KOPT-K1 (cell line): ENCODE measurements at regions not wholly inside any gene's neighbourhood (a gene's known extent, or its start where the extent isn't known, plus 50 kb on each side); places are given as distances from the start of the nearest gene placed in this dataset.

Experiments
- H3K27ac ChIP-seq: fragments of 200-600 bp; sonication (generic); 2 replicates; pipeline ENCODE4 v1.5.1; 2016; ENCODE audit warnings: antibody characterized with exemption, mild to moderate bottlenecking, low read depth, low read length; ENCODE audit not compliant: poor library complexity, severe bottlenecking
- H3K36me3 ChIP-seq: fragments of 200-600 bp; sonication (generic); 2 replicates; pipeline ENCODE4 v1.5.1; 2017; ENCODE audit warnings: antibody characterized with exemption, mild to moderate bottlenecking, low read length, moderate library complexity; ENCODE audit not compliant: insufficient read depth
- H3K9me3 ChIP-seq: fragments of 200-600 bp; sonication (generic); 2 replicates; pipeline ENCODE4 v1.5.1; 2017; ENCODE audit warnings: antibody characterized with exemption, low read length, mild to moderate bottlenecking; ENCODE audit not compliant: insufficient read depth, poor library complexity, severe bottlenecking

- H3K27ac ChIP-seq, result no peak overlapping the region
These were observed 833.2 kb upstream of the SALL3 start for GRCh38 chr18:78146136-78147085.

GRCh38 chr18:78150590-78150989, 829.0 kb upstream of the SALL3 start:
- Histone ChIP-seq H3K27ac (no peak overlapping the region), H3K9me3 (no peaks in the 10 kb centered on the region), H3K36me3 (no peaks in the 10 kb centered on the region)

More at GRCh38 chr18:78146136-78147085, 833.2 kb upstream of the SALL3 start:
- Histone ChIP-seq H3K9me3 (no peaks in the 10 kb centered on the region), H3K36me3 (no peaks in the 10 kb centered on the region)

GRCh38 chr18:78151234-78151633, 828.4 kb upstream of the SALL3 start:
- Histone ChIP-seq H3K36me3 (no peaks in the 10 kb centered on the region), H3K9me3 (no peaks in the 10 kb centered on the region), H3K27ac (no peak overlapping the region)

DNA sequence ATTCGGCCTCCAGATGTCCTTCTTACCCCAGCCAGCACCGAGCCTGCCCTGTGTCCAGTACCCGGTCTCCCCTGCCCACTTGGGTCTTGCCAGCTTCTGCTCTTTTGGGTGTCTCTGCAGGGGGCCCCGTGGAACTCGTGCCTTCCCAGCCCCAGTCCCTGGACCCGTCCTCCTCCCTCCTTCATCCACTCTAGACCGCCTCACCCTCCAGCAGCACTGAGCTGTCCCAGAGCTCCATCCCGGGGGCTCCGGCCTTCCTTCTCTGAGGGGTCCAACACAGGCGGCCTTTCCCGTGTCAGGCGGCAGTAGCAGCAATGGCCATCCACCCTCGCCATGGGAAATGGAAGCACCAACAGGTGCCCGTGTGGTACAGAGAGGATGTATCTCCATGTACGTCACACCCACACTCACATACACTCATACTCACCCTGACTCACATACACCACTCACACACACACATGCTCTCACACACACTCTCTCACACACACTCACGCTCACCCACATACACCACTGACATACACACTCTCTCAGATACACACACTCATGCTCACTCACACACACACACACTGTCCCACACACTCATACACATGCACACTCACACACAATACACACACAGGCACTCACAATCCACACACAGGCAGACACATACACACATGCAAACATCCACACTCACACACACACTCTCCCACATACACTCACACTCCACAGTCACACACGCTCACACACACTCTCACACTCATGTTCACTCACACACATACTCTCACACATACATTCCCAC, 827.5 kb upstream of the SALL3 start:
- H3K36me3 ChIP-seq, result no peaks in the 10 kb centered on the region
- no peak overlapping the region for H3K27ac ChIP-seq
- H3K9me3 ChIP-seq, result no peaks in the 10 kb centered on the region

GRCh38 chr18:78153362-78153761, 826.3 kb upstream of the SALL3 start:
- Histone ChIP-seq H3K9me3 (no peaks in the 10 kb centered on the region), H3K27ac (no peak overlapping the region), H3K36me3 (no peaks in the 10 kb centered on the region)

GRCh38 chr18:78154444-78154843, 825.2 kb upstream of the SALL3 start:
- no peak overlapping the region for H3K27ac ChIP-seq
- H3K36me3 ChIP-seq, result no peaks in the 10 kb centered on the region
- H3K9me3 ChIP-seq, result no peaks in the 10 kb centered on the region

- Histone ChIP-seq H3K36me3 (no peaks in the 10 kb centered on the region), H3K27ac (no peak overlapping the region), H3K9me3 (no peaks in the 10 kb centered on the region)
These were observed 824.8 kb upstream of the SALL3 start for GRCh38 chr18:78154853-78155252.

- Histone ChIP-seq H3K9me3 (no peaks in the 10 kb centered on the region), H3K36me3 (no peaks in the 10 kb centered on the region), H3K27ac (no peak overlapping the region)
These were observed 823.2 kb upstream of the SALL3 start for GRCh38 chr18:78156466-78156865.

DNA sequence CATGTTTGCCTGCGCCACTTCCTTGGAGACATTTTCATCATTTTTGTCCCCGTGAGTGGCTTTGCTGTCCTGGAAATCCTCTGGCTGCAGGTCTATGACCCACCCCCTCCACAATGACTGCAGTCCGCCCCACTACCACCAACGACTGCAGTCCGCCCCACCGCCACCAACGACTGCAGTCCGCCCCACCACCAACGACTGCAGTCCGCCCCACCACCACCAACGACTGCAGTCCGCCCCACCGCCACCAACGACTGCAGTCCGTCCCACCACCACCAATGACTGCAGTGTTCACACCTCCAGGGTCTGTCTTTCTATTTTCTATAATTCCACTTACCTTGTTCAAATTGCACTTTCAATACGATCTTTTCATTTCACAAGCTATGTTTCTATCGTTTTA, 820.7 kb upstream of the SALL3 start:
- Histone ChIP-seq H3K9me3 (no peaks in the 10 kb centered on the region), H3K36me3 (no peaks in the 10 kb centered on the region), H3K27ac (no peak overlapping the region)

- H3K36me3 ChIP-seq, result no peaks in the 10 kb centered on the region
- no peak overlapping the region for H3K27ac ChIP-seq
- no peaks in the 10 kb centered on the region for H3K9me3 ChIP-seq
These were observed 820.2 kb upstream of the SALL3 start for GRCh38 chr18:78159397-78159796.

- Histone ChIP-seq H3K9me3 (no peaks in the 10 kb centered on the region), H3K36me3 (no peaks in the 10 kb centered on the region), H3K27ac (no peak overlapping the region)
These were observed 818.5 kb upstream of the SALL3 start for GRCh38 chr18:78160961-78161656.

GRCh38 chr18:78165525-78165924, 814.1 kb upstream of the SALL3 start:
- H3K27ac ChIP-seq, result no peak overlapping the region
- H3K36me3 ChIP-seq, result no peaks in the 10 kb centered on the region
- no peaks in the 10 kb centered on the region for H3K9me3 ChIP-seq

DNA sequence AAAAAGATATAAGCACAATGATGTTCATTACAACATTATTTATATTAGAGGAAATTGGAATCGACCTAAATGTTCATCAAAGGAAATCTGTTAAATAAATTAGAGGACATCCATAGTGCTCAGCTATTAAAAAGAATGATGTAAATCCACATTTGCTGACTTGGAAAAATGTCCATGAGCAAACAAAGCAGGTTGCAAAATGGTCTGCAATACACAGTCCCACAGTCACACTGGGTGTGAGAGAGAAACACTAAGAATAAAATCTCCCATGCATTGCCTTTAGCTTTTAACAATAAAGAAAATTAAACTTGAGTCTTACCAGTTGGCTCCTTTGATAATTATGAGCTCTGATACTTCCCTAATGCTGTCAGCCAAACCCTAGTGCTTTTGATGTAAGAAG, 811.1 kb upstream of the SALL3 start:
- no peak overlapping the region for H3K27ac ChIP-seq

DNA sequence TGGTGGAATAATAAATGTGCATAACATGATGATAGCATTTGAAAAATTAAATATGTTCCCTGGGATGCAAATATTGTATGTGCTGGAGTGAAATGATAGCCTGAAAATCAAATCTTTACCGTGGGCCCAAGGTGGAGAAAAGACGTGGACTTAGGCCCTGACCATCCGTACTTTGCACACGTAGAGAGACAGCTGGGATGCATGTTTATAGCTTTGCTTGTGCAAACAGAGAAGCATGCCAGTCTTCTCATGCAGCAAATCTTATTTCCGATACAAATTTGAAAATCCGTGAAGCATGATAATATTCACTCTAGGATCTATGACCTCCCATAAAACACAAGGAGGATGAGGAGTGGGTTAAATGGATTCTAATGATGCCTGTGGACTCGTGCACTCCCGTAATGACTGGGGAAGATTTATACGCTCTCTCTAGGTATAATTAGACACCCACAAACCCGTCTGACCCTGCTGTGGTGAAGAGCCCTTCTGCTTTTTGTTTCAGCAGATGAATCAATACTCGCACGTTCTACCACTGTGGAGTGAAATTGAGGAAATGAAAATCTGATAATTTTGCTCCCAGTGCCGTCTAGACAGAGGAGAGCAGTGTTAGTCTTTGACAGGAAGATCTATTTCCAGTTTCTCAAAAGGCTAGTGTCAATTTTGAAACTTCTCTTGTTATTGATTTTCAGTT, 810.3 kb upstream of the SALL3 start:
- Histone ChIP-seq H3K27ac (no peak overlapping the region), H3K36me3 (no peaks in the 10 kb centered on the region), H3K9me3 (no peaks in the 10 kb centered on the region)

More for the DNA sequence above, 811.1 kb upstream of the SALL3 start:
- H3K9me3 ChIP-seq, result no peaks in the 10 kb centered on the region
- H3K36me3 ChIP-seq, result no peaks in the 10 kb centered on the region
